ENCODE measurements at regions not wholly inside any gene's neighbourhood (a gene's known extent, or its start where the extent isn't known, plus 50 kb on each side); places are given as distances from the start of the nearest gene placed in this dataset.

DNA sequence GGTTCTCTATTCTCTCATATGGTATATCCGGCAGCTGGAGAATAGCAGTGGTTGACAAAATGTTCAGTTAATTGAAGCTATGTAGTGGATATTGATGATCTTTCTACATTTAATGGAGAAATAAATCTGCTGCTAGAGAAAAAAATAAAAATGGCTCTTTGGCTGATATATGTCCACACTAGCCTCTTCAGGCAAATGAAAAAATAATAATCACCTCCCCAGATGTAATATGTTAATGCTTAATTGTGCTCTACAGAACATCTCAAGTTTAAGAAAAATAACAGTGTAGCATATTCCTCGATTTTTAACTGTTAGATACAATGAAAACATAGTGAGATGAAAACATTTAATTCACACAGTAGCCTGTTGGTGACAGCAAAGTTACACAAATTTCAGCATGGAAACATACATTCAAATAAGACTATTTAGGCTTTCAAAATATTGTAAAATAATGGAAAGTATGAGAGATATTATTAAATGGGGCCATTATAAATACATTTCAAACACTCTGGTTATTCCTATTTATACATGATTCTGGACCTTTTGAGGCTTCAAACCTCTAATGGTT, 543.0 kb downstream of the MAT2B start:
- H3K79me2 ChIP-seq (ENCODE audit: insufficient read depth, low read length), result no peaks in the 10 kb centered on the region
- H3K9me3 ChIP-seq (ENCODE audit: low read length), result no peaks in the 10 kb centered on the region
- H3K27me3 ChIP-seq (ENCODE audit: control insufficient read depth in 1 of 2, insufficient read depth in 2 of 2, low read length in 2 of 2), result no peaks in the 10 kb centered on the region
- H2AFZ ChIP-seq (ENCODE audit: low read length), result no peak overlapping the region
- H3K4me3 ChIP-seq (replicated peaks in 1 of 3; ENCODE audit: insufficient read depth in 1 of 3, low read depth in 2 of 3, low read length in 3 of 3), result no peak overlapping the region
- no peaks in the 10 kb centered on the region for H4K20me1 ChIP-seq (ENCODE audit: insufficient read depth, low read length)
- no peaks in the 10 kb centered on the region for H3K36me3 ChIP-seq (replicated peaks in 1 of 2; ENCODE audit: control insufficient read depth in 1 of 2, insufficient read depth in 2 of 2, low read length in 2 of 2)
- no peak overlapping the region for H3K9ac ChIP-seq (ENCODE audit: insufficient read depth, low read depth, low read length)
- H3K27ac ChIP-seq (ENCODE audit: extremely low read length, insufficient read depth, low read length), result no peak overlapping the region
- no peak for TF ChIP-seq ZBTB1 (CRISPR knock-in tag; IDR thresholded peaks at IDR 0.05; ENCODE audit: borderline replicate concordance)
- TF ChIP-seq DNMT1 (CRISPR knock-in tag; IDR thresholded peaks at IDR 0.05), result no peak
- no peak for TF ChIP-seq WIZ (CRISPR knock-in tag; IDR thresholded peaks at IDR 0.05)
- TF ChIP-seq ZNF83 (CRISPR knock-in tag; IDR thresholded peaks at IDR 0.05; ENCODE audit: borderline replicate concordance), result no peak
- no peak for TF ChIP-seq ZNF75D (CRISPR knock-in tag; IDR thresholded peaks at IDR 0.05; ENCODE audit: borderline replicate concordance)
- TF ChIP-seq, protein P1, sequence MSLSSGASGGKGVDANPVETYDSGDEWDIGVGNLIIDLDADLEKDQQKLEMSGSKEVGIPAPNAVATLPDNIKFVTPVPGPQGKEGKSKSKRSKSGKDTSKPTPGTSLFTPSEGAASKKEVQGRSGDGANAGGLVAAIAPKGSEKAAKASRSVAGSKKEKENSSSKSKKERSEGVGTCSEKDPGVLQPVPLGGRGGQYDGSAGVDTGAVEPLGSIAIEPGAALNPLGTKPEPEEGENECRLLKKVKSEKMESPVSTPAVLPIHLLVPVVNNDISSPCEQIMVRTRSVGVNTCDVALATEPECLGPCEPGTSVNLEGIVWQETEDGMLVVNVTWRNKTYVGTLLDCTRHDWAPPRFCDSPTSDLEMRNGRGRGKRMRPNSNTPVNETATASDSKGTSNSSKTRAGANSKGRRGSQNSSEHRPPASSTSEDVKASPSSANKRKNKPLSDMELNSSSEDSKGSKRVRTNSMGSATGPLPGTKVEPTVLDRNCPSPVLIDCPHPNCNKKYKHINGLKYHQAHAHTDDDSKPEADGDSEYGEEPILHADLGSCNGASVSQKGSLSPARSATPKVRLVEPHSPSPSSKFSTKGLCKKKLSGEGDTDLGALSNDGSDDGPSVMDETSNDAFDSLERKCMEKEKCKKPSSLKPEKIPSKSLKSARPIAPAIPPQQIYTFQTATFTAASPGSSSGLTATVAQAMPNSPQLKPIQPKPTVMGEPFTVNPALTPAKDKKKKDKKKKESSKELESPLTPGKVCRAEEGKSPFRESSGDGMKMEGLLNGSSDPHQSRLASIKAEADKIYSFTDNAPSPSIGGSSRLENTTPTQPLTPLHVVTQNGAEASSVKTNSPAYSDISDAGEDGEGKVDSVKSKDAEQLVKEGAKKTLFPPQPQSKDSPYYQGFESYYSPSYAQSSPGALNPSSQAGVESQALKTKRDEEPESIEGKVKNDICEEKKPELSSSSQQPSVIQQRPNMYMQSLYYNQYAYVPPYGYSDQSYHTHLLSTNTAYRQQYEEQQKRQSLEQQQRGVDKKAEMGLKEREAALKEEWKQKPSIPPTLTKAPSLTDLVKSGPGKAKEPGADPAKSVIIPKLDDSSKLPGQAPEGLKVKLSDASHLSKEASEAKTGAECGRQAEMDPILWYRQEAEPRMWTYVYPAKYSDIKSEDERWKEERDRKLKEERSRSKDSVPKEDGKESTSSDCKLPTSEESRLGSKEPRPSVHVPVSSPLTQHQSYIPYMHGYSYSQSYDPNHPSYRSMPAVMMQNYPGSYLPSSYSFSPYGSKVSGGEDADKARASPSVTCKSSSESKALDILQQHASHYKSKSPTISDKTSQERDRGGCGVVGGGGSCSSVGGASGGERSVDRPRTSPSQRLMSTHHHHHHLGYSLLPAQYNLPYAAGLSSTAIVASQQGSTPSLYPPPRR (CRISPR knock-in tag; IDR thresholded peaks at IDR 0.05; ENCODE audit: borderline replicate concordance), result no peak
- no peak for TF ChIP-seq YEATS4 (CRISPR knock-in tag; IDR thresholded peaks at IDR 0.05; ENCODE audit: borderline replicate concordance)
- no peak for TF ChIP-seq NFATC3 (CRISPR knock-in tag; IDR thresholded peaks at IDR 0.05)
- no peak for TF ChIP-seq NFKB2 (CRISPR knock-in tag; IDR thresholded peaks at IDR 0.05; ENCODE audit: borderline replicate concordance)
- TF ChIP-seq ZNF484 (CRISPR knock-in tag; IDR thresholded peaks at IDR 0.05; ENCODE audit: borderline replicate concordance, low read depth), result no peak
- TF ChIP-seq ZNF441 (CRISPR knock-in tag; IDR thresholded peaks at IDR 0.05; ENCODE audit: borderline replicate concordance), result no peak
- intact Hi-C loops (cut with micrococcal nuclease; ENCODE audit: unreplicated experiment) (no loop called here), in situ Hi-C loops (cut with HindIII; ENCODE audit: extremely low pct_ligation_motif_present, low pct_unique_long_range_greater_than_20kb) (no loop called here)
- POLR2A ChIA-PET, result no interaction called here
- FAIRE-seq (no peak), DNase-seq (ENCODE audit: low spot score) (no peak), ATAC-seq (no peak)
- no peak overlapping the region for H3K4me2 ChIP-seq (ENCODE audit: low read depth, low read length)
- CTCF ChIA-PET (ENCODE audit: low intra/inter-chr PET ratio, low total read pairs), result no interaction called here
- 23% methylated on average over 2 of the region's 2 CpGs for WGBS (ENCODE audit: low lambda C conversion rate)
- no peaks in the 10 kb centered on the region for H3K4me1 ChIP-seq (ENCODE audit: insufficient read depth, low read length)
- BruUV-seq (replicated peaks), result no TSS peak
